ENCODE measurements at regions not wholly inside any gene's neighbourhood (a gene's known extent, or its start where the extent isn't known, plus 50 kb on each side); places are given as distances from the start of the nearest gene placed in this dataset.

DNA sequence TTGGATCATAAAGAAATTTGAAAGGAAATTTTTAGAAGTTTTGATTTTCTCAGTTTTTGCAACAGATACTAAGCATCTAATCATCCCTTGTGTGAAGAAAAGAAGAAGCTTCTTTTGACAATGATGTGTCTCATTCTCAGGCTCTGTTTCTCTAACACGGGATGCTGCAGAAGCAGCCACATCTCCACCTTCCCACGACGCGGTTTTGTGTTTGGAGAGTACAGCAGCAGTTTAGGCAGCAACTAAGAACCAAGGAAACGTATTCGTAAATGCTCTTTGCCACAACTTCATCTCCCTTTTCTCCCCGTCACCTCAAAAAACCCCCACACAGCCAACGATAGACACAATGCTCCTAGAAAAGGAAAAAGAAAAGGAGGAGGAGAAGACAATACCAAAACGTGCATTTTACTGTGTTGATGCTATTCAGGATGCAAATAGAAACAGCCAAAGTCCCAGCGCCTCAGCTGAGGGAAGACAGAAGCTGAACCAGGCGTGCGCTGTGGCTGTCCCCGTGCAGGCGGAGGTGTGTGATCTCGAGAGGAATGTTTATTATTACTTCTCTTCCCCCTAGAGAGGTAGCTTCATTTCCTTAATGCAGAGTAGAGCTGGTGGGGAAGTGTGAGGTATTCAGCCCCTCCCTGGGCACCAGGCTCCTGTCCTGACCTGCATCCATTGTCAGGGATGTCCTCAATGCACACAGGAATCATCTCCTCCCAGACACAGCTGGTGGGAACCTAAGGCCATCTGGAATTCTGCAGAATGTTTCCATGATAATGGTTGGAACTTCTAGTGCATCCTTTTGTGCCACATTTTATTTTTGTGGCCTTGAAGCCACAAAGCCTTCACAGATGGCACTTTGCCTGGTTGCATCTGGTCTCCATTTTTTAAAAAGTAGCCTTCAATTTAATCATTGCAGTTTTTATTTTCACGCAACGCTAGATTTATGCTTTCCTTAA is 174.6 kb upstream of the KLF6 start:
- CTCF ChIA-PET = no interaction called here
- POLR2A ChIA-PET = no interaction called here

DNA sequence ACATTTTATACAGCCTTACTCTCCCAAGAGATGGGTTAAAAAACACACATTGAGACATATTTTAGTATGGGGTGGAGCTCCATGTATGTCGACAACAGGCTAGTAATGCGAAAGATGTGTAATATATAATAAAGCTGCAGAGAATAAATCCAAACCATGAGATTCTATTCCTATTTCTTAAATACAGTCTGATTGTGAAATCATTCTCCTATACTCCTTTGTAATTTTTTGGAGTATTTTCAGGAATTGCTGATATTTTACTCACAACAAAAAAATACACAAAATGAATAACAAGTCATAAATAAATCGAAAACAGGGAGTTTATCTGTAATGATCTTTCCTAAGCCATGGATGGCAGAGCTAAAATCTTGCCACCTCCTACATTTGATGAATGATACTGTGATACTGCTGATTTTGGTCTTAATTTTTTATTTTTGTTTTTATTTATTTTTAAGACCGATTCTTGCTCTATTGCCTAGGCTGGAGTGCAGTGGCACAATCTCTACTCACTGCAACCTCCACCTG is 173.5 kb upstream of the KLF6 start:
- H3K27ac Mint-ChIP-seq (ENCODE audit: unreplicated experiment) = no peak overlapping the region
- H3K36me3 Mint-ChIP-seq (ENCODE audit: insufficient read depth, unreplicated experiment) = no peaks in the 10 kb centered on the region
- DNase-seq = no peak
- no peaks in the 10 kb centered on the region for H3K27me3 ChIP-seq (replicated peaks; ENCODE audit: control insufficient read depth, insufficient read depth, low read length)
- no peak overlapping the region for H3K4me3 Mint-ChIP-seq (ENCODE audit: unreplicated experiment)
- H3K9me3 Mint-ChIP-seq (ENCODE audit: unreplicated experiment) = no peaks in the 10 kb centered on the region
- TF ChIP-seq, protein P1, sequence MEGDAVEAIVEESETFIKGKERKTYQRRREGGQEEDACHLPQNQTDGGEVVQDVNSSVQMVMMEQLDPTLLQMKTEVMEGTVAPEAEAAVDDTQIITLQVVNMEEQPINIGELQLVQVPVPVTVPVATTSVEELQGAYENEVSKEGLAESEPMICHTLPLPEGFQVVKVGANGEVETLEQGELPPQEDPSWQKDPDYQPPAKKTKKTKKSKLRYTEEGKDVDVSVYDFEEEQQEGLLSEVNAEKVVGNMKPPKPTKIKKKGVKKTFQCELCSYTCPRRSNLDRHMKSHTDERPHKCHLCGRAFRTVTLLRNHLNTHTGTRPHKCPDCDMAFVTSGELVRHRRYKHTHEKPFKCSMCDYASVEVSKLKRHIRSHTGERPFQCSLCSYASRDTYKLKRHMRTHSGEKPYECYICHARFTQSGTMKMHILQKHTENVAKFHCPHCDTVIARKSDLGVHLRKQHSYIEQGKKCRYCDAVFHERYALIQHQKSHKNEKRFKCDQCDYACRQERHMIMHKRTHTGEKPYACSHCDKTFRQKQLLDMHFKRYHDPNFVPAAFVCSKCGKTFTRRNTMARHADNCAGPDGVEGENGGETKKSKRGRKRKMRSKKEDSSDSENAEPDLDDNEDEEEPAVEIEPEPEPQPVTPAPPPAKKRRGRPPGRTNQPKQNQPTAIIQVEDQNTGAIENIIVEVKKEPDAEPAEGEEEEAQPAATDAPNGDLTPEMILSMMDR (IDR thresholded peaks at IDR 0.05; ENCODE audit: insufficient read depth in 1 of 2, low read depth in 1 of 2, low read length in 1 of 2, severe bottlenecking in 1 of 2, unreplicated experiment in 1 of 2) = no peak
- CTCF ChIA-PET = no interaction called here
- intact Hi-C loops (cut with micrococcal nuclease; ENCODE audit: unreplicated experiment) = no loop called here
- POLR2A ChIA-PET = no interaction called here
- no peaks in the 10 kb centered on the region for H3K36me3 ChIP-seq (ENCODE audit: control insufficient read depth, insufficient read depth, low read length)
- peaks cover 9% of the 10 kb centered on the region for H3K4me1 Mint-ChIP-seq (ENCODE audit: low read depth, unreplicated experiment)
- no peak overlapping the region for H3K4me3 ChIP-seq (ENCODE audit: low read depth, low read length)
- no peaks in the 10 kb centered on the region for H3K4me1 ChIP-seq
- no TSS peak for BruUV-seq (replicated peaks)
- no peaks in the 10 kb centered on the region for H3K9me3 ChIP-seq
- no peaks in the 10 kb centered on the region for H3K27me3 Mint-ChIP-seq (ENCODE audit: insufficient read depth, unreplicated experiment)

More for the DNA sequence above, 174.6 kb upstream of the KLF6 start:
- no peaks in the 10 kb centered on the region for H3K36me3 Mint-ChIP-seq (ENCODE audit: insufficient read depth, unreplicated experiment)
- Histone ChIP-seq H3K4me3 (ENCODE audit: low read depth, low read length) (no peak overlapping the region), H3K27me3 (replicated peaks; ENCODE audit: control insufficient read depth, insufficient read depth, low read length) (no peaks in the 10 kb centered on the region), H3K9me3 (no peaks in the 10 kb centered on the region), H3K4me1 (no peaks in the 10 kb centered on the region), H3K36me3 (ENCODE audit: control insufficient read depth, insufficient read depth, low read length) (no peaks in the 10 kb centered on the region)
- H3K9me3 Mint-ChIP-seq (ENCODE audit: unreplicated experiment) = no peaks in the 10 kb centered on the region
- TF ChIP-seq, protein P1 (IDR thresholded peaks at IDR 0.05; ENCODE audit: insufficient read depth in 1 of 2, low read depth in 1 of 2, low read length in 1 of 2, severe bottlenecking in 1 of 2, unreplicated experiment in 1 of 2) = no peak
- intact Hi-C loops (cut with micrococcal nuclease; ENCODE audit: unreplicated experiment) = no loop called here
- no peaks in the 10 kb centered on the region for H3K27me3 Mint-ChIP-seq (ENCODE audit: insufficient read depth, unreplicated experiment)
- H3K4me3 Mint-ChIP-seq (ENCODE audit: unreplicated experiment) = no peak overlapping the region
- peaks cover 17% of the 10 kb centered on the region for H3K4me1 Mint-ChIP-seq (ENCODE audit: low read depth, unreplicated experiment)
- no peak for DNase-seq
- BruUV-seq (replicated peaks) = no TSS peak
- H3K27ac Mint-ChIP-seq (ENCODE audit: unreplicated experiment) = no peak overlapping the region

DNA sequence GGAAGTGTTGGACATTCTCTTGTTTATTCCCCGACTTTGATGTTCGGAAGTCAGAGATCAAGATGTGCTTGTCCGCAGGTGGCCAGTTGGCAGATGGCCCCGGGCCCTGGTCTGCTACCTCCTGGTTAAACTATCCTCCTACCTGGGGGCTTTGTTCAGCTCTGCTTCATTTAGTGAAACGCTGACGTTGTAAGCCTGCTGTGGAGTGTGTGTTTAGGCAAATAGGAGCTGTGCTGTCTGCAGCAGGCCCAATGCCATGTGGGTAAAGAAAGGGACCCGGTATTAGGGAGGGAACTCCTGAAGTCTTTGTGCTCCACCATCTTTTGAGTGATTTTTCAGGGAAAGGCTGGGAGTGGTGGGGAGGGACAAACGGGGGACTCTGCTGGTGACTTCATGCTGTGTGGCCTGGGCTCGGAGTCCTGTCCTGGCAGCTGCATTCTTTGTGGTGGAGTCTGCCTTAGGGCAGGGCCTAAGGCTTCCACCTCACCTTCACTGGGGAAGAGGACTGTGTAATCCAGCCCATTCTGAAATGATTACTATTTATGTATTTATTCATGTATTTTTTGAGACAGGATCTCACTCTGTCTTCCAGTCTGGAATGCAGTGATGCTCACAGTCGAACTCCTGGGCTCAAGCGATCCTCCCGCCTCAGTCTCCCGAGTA is 171.1 kb upstream of the KLF6 start:
- H3K4me3 ChIP-seq (ENCODE audit: low read depth, low read length) = no peak overlapping the region
- BruUV-seq (replicated peaks) = no TSS peak
- Mint-ChIP-seq H3K4me3 (ENCODE audit: unreplicated experiment) (no peak overlapping the region), H3K27me3 (ENCODE audit: insufficient read depth, unreplicated experiment) (no peaks in the 10 kb centered on the region), H3K36me3 (ENCODE audit: insufficient read depth, unreplicated experiment) (no peaks in the 10 kb centered on the region), H3K27ac (ENCODE audit: unreplicated experiment) (no peak overlapping the region), H3K9me3 (ENCODE audit: unreplicated experiment) (no peaks in the 10 kb centered on the region), H3K4me1 (ENCODE audit: low read depth, unreplicated experiment) (peaks cover 9% of the 10 kb centered on the region)
- intact Hi-C loops (cut with micrococcal nuclease; ENCODE audit: unreplicated experiment) = no loop called here
- H3K4me1 ChIP-seq = no peaks in the 10 kb centered on the region
- POLR2A ChIA-PET = no interaction called here
- H3K27me3 ChIP-seq (replicated peaks; ENCODE audit: control insufficient read depth, insufficient read depth, low read length) = no peaks in the 10 kb centered on the region
- DNase-seq = no peak
- no peaks in the 10 kb centered on the region for H3K36me3 ChIP-seq (ENCODE audit: control insufficient read depth, insufficient read depth, low read length)
- H3K9me3 ChIP-seq = no peaks in the 10 kb centered on the region
- TF ChIP-seq, protein P1 (IDR thresholded peaks at IDR 0.05; ENCODE audit: insufficient read depth in 1 of 2, low read depth in 1 of 2, low read length in 1 of 2, severe bottlenecking in 1 of 2, unreplicated experiment in 1 of 2) = no peak
- CTCF ChIA-PET = no interaction called here
